ENCODE measurements at regions not wholly inside any gene's neighbourhood (a gene's known extent, or its start where the extent isn't known, plus 50 kb on each side); places are given as distances from the start of the nearest gene placed in this dataset.

DNA sequence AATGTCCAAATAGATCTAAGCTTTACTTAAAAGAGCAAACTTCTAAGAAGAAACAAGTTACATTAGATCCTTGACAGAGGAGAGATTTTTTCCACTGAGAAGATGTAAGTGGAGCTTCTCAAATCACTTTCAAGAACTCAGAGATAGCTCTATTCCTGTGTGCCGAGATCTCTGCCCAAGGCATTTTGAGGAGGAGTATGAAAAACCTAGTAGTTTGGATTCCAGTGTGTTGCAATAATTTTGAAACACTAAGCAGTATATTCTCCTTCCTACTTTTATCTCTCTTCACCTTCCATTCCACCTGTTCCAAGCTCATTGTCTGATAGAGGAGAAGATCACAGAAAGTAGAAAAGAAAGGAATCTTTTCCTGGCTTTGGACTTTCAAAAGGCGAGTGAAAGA, 192.0 kb upstream of the TANK start:
- TF ChIP-seq, protein P1, sequence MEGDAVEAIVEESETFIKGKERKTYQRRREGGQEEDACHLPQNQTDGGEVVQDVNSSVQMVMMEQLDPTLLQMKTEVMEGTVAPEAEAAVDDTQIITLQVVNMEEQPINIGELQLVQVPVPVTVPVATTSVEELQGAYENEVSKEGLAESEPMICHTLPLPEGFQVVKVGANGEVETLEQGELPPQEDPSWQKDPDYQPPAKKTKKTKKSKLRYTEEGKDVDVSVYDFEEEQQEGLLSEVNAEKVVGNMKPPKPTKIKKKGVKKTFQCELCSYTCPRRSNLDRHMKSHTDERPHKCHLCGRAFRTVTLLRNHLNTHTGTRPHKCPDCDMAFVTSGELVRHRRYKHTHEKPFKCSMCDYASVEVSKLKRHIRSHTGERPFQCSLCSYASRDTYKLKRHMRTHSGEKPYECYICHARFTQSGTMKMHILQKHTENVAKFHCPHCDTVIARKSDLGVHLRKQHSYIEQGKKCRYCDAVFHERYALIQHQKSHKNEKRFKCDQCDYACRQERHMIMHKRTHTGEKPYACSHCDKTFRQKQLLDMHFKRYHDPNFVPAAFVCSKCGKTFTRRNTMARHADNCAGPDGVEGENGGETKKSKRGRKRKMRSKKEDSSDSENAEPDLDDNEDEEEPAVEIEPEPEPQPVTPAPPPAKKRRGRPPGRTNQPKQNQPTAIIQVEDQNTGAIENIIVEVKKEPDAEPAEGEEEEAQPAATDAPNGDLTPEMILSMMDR (IDR thresholded peaks at IDR 0.05): no peak
- no peak for TF ChIP-seq TCF7L2 (IDR thresholded peaks at IDR 0.05; ENCODE audit: low read depth, low read length)
- TF ChIP-seq POLR2AphosphoS5 (IDR thresholded peaks at IDR 0.05; ENCODE audit: low read depth, low read length): no peak
- TF ChIP-seq, protein P2, sequence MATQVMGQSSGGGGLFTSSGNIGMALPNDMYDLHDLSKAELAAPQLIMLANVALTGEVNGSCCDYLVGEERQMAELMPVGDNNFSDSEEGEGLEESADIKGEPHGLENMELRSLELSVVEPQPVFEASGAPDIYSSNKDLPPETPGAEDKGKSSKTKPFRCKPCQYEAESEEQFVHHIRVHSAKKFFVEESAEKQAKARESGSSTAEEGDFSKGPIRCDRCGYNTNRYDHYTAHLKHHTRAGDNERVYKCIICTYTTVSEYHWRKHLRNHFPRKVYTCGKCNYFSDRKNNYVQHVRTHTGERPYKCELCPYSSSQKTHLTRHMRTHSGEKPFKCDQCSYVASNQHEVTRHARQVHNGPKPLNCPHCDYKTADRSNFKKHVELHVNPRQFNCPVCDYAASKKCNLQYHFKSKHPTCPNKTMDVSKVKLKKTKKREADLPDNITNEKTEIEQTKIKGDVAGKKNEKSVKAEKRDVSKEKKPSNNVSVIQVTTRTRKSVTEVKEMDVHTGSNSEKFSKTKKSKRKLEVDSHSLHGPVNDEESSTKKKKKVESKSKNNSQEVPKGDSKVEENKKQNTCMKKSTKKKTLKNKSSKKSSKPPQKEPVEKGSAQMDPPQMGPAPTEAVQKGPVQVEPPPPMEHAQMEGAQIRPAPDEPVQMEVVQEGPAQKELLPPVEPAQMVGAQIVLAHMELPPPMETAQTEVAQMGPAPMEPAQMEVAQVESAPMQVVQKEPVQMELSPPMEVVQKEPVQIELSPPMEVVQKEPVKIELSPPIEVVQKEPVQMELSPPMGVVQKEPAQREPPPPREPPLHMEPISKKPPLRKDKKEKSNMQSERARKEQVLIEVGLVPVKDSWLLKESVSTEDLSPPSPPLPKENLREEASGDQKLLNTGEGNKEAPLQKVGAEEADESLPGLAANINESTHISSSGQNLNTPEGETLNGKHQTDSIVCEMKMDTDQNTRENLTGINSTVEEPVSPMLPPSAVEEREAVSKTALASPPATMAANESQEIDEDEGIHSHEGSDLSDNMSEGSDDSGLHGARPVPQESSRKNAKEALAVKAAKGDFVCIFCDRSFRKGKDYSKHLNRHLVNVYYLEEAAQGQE (IDR thresholded peaks at IDR 0.05; ENCODE audit: insufficient read depth in 1 of 2, low read depth in 2 of 2, low read length in 1 of 2): no peak
- TF ChIP-seq SIN3A (IDR thresholded peaks at IDR 0.05; ENCODE audit: borderline replicate concordance, insufficient read depth, low read depth, low read length): no peak

Data from Panc1 (cell line).